WTC11 (cell line): ENCODE measurements at regions not wholly inside any gene's neighbourhood (a gene's known extent, or its start where the extent isn't known, plus 50 kb on each side); places are given as distances from the start of the nearest gene placed in this dataset.

Source experiments
- CTCF ChIP-seq: fragments of 200-600 bp; IDR thresholded peaks from 2 replicates; pipeline ENCODE4 v1.8.0; 2022; ENCODE audit warnings: antibody characterized with exemption
- E2F4 ChIP-seq: sonication (generic); formaldehyde crosslinking; IDR thresholded peaks from 2 replicates; pipeline ENCODE4 v1.8.1; 2022; ENCODE audit warnings: low read depth, mild to moderate bottlenecking, moderate library complexity, missing genetic modification reagents, borderline replicate concordance
- USF1 ChIP-seq: sonication (generic); formaldehyde crosslinking; IDR thresholded peaks from 2 replicates; pipeline ENCODE4 v1.8.0; 2022; ENCODE audit warnings: mild to moderate bottlenecking, missing genetic modification reagents
- ZNF121 ChIP-seq: sonication (generic); formaldehyde crosslinking; IDR thresholded peaks from 2 replicates; pipeline ENCODE4 v1.8.0; 2023; ENCODE audit warnings: missing genetic modification reagents

GRCh38 chr5:54795777-54796176, 189.6 kb downstream of the ESM1 start:
- TF ChIP-seq CTCF = no peak
- TF ChIP-seq USF1 = no peak
- TF ChIP-seq ZNF121 (CRISPR knock-in tag) = no peak
- TF ChIP-seq E2F4 (CRISPR knock-in tag) = no peak
